ENCODE measurements at regions not wholly inside any gene's neighbourhood (a gene's known extent, or its start where the extent isn't known, plus 50 kb on each side); places are given as distances from the start of the nearest gene placed in this dataset.
"Not testable (repeated sequence)": the region's sequence is repeated elsewhere in the genome, so short reads cannot be mapped to it uniquely, and the experiment has no call there.

GRCh38 chr1:238991765-238992495 lies 394.4 kb upstream of the CHRM3 start:
- DNase-seq: no peak

- no peak for DNase-seq
Measured at GRCh38 chr1:238985312-238985711, 401.1 kb upstream of the CHRM3 start.

DNA sequence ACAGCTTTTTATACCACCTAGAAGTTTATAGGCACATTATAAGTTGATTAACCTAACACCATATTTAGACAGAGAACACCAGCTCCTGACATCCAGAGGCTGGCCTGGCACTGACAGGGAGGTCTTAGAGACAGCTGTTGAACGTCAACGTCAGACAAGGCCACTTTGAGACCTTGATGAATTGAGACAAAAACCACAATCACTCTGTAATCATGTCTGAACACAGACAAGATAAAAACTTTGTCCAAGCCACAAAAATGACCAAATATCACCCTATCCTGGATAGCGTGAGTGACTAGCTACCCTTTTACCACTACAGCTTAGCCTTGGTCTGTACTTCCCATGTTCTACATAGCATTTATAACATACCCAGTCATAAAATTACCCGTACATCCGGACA lies 403.6 kb upstream of the CHRM3 start:
- no peak for DNase-seq

DNA sequence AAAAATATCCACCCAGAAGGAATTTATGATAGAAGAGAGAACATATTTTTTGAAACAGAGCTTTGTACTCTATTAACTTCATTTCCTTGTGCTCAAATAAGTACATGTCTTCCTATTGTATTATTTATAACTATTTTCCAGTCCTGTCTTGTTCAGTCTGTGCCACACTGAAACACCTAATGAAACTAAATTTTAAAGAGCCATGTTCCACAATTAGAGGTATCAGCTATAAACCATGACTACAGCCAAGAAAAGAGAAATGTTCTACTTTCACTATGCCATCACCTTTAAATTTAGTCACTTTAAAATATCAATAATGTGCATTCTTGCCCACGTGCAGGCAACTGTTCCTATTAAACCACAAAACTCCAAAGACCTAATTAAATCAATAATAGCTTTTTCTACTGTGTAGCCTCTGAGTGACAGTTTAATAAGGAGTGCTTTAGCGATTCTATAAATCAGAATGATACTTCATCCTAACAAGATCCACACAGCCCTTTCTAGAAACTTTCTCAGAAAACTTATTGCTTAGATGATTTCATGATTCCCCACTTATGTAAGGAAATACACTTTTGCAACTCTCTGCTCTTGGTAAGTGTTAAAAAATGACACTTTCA lies 404.9 kb upstream of the CHRM3 start:
- no peak for DNase-seq

GRCh38 chr1:238980053-238980452 lies 406.3 kb upstream of the CHRM3 start:
- DNase-seq: no peak

DNA sequence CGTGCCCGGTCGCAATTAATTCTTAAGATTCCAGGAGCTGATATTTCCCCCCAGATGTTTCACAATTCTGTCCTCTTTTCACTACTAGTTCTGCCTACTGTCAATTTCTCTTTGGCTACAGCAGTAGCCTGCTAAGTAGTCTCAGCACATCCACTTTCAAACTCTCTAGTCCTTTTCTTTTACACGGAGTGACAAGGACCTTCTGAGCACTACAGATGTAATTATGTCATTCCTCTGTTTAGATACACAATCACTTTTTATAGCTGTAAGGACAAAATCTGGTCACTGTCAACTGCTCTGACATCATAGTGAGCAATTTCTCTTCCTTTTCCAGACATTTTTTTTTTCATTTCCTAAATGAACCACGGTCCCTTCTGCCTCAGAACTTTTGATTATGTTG lies 421.7 kb upstream of the CHRM3 start:
- no peak for DNase-seq

- DNase-seq: no peak
Measured at GRCh38 chr1:238962941-238963340, 423.4 kb upstream of the CHRM3 start.

DNA sequence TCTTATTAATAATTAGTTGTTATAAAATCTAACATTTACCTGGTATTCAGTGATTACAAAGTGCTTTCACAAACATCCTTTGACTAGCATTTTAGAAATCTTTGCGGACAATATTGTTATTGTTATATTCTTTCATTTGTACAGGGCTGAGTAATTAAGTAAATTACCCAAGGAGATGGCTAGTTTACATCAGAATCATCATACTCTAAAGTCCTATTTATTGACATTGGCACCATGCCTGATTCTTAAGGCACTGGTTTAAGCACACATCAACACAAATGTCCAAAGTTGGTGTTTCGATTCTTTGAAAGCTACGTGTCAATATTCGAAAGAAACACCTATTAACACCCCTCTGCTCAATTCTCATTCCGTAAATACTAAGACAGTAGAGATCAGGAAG lies 424.6 kb upstream of the CHRM3 start:
- DNase-seq: no peak

DNA sequence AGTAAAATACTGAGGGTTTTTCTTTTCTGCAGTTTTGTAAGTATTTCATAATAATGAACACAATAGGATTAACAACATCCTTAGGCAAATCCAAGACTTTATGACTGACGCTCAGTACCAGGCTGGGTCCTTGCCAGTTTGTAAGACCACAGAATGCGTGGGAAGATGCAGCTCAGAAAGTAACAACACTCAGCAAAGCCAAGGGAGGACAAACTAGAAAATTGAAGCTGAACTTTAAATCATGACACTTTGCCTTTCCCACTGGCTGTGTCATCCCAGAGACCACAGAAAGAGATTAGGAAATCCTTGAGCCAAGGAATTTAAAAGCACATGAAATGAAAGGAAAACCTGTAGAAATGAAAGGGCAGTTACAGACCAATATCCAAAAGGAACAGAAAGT lies 426.3 kb upstream of the CHRM3 start:
- DNase-seq: no peak

DNA sequence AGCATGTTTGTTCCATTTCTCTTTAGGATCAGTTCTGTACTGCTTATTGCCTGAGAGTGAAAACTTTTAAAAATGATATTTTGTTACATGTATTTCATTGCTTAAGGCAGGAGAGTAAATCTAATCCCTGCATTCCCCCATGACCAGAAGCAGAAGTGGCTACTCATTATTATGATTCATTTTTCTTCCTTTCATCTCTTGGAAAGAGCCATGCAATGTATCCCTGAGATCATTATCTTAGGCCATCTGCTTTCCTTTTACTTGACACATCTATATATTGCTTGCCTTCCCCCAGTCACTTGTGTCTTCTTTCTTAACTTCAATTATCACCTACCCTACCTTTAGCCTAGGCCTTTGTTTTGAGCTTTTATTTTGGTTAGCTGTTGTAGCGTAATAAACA lies 430.4 kb upstream of the CHRM3 start:
- DNase-seq: no peak

- no peak for DNase-seq
Measured at GRCh38 chr1:238954865-238955264, 431.5 kb upstream of the CHRM3 start.

DNA sequence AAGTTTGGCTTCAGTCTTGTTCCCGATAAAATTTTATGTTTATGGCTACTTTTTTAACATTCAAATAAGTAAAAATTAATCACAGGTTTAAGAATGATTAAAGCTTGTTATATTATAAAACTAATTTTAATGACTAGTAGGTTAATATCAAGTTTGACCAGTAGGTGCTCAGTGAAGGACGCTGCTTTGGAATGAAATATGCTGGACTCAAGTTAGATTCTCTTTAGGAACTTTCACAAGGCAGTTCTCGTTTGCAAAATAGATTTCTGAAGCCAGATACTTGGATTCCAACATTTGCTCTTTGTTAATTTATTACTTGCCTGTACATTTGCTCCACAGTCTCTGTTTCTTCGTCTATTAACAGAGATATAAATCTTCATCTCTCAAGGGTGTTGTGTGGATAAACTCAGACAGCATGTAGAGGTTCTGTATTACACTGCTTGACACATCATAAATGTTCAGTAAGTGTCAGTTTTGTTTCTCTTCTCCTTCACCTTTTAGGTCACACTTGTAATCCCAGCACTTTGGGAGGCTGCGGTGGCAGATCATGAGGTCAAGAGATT lies 432.8 kb upstream of the CHRM3 start:
- DNase-seq: no peak

GRCh38 chr1:238951809-238952208 lies 434.6 kb upstream of the CHRM3 start:
- no peak for DNase-seq

GRCh38 chr1:238950784-238951183 lies 435.6 kb upstream of the CHRM3 start:
- DNase-seq: no peak

DNA sequence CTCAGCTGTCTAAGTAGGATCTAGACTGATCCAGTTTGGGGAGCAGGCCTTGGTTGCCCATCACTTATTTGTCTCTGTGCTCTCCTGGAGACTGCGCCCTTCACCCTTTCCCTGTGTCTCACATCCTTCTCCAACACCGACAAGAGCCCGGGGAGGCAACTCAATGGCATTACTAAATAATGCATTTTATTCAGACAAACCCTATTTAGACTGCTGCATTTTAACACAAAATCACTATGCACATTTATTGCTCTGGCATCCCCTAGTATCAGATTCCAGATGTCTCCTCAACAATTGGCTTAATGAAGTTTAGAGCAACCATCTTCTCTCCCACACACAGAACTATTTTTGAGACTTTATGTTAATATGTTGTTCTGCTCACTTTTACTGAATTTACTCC lies 436.4 kb upstream of the CHRM3 start:
- no peak for DNase-seq

GRCh38 chr1:238944028-238944427 lies 442.3 kb upstream of the CHRM3 start:
- DNase-seq: no peak

DNA sequence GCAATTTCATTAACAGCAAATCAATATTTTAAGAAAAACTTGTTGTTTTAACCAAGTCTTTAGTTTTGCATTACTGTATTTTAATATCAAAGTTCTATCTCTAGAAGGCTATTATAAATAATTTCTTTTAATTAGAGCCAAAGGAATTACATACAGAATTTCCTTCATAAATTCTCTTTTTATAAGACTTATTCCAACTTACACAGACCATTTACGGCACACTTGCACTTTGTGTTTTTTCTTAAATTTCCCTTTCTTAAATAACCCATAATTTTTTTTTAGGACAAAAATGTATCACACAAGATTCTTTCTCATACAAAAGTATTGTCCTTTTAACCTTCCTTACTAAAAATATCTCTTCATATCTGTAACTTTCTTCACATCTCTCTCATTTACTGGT lies 458.5 kb upstream of the CHRM3 start:
- no peak for DNase-seq

DNA sequence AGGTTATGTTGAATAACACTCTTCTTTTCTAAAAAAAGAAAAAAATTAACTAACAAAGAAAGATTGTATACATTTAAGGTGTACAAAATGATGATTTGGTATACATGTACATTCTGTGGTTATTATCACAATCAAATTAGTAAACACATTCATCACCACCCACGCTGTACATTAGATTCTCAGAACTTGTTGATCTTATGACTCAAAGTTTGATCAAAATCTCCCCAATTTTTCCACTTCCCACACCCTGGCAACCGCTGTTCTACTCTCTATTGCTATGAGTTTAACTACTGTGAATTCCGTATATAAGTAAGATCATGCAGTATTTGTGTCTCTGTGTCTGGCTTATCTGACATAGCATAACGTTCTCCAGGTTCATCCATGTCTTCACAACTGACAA lies 469.5 kb upstream of the CHRM3 start:
- no peak for DNase-seq

DNA sequence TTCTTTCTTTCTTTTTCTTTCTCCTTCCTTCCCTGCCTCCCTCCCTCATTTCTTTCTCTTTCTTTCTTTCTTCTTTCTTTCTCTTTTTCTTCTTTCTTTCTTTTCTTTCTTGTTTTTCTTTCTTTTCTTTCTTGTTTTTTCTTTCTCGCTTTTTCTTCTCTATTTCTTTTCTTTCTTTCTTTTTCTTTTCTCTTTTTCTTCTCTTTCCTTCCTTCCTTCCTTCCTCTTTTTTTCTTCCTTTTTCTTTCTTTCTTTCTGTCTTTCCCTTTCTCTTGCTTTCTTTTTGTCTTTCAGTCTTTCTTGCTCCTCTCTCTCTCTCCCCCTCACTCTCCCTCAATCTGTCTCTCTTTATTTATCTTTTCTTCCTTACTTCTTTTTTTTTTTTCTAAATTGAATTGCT lies 472.0 kb upstream of the CHRM3 start:
- DNase-seq: no peak

DNA sequence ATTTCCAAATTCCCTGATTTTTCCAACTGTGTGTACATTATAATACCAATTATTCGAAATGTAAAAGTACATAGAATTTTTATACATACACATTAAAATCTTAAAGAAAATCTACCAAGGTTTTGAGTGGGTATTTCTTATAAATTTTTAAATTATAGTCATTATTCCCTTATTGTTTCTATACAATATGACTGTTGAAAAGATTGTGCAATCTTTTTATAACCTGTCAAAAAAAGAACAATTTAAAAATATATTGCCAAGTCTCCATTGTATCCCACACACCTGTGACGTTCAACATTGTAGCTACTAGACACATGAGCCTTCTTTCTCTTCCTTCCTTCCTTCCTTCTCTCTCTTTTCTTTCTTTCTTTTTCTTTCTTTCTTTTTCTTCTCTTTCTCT lies 473.2 kb upstream of the CHRM3 start:
- no peak for DNase-seq

DNA sequence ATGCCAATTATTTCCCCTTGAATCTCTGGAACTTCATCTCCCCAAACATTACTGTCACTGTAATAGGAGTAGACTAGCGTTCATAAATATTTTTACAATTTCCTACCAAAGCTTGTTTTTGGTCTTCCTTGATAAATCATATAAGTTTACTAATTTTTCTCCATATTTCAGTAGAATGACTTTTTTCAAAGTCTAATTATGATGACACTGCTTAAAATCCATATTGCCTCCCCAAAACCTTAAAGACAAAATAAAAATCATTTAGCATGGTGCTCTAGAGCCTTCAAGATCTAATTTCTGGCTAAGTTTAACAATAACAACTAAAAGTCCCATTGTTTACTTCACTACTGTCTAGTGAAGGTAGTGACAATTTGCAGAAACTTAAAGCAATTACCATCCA lies 474.2 kb upstream of the CHRM3 start:
- no peak for DNase-seq

DNA sequence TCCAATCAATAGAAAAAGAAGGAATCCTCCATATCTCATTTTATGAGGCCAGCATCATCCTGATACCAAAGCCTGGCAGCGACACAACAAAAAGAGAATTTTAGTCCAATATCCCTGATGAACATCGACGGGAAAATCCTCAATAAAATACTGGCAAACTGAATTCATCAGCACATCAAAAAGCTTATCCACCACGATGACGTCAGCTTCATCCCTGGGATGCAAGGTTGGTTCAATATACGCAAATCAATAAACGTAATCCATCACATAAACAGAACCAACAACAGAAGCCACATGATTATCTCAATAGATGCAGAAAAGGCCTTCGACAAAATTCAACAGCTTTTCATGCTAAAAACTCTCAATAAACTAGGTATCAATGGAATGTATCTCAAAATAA lies 483.6 kb upstream of the CHRM3 start:
- not testable (repeated sequence) for DNase-seq

DNA sequence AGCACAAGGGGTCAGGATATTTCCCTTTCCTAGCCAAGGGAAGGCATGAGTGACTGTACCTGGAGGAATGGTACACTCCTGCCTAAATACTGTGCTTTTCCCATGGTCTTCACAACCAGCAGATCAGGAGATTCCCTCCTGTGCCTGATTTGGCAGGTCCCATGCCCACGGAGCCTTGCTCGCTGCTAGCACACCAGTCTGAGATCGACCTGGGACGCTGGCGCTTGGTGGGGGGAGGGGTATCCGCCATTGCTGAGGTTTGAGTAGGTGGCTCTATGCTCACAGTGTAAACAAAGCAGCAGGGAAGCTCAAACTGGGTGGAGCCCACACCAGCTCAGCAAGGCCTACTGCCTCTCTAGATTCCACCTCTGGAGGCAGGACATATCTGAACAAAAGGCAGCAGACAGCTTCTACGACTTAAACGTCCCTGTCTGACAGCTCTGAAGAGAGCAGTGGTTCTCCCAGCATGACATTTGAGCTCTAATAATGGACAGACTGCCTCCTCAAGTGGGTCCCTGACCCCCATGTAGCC lies 486.0 kb upstream of the CHRM3 start:
- no peak for DNase-seq

DNA sequence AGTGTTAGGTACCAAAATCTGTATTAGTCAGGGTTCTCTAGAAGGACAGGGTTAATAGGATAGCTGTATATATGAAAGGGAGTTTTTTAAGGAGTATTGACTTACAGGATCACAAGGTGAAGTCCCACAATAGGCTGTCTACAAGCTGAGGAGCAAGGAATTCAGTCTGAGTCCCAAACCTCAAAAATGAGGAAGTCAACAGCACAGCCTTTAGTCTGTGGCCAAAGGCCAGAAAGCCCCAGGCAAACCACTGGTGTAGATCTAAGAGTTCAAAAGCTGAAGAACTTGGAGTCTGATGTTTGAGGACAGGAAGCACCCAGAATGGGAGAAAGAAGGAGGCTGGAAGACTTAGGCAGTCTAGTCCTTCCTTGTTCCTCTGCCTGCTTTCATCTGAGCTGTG lies 487.5 kb upstream of the CHRM3 start:
- DNase-seq: no peak

DNA sequence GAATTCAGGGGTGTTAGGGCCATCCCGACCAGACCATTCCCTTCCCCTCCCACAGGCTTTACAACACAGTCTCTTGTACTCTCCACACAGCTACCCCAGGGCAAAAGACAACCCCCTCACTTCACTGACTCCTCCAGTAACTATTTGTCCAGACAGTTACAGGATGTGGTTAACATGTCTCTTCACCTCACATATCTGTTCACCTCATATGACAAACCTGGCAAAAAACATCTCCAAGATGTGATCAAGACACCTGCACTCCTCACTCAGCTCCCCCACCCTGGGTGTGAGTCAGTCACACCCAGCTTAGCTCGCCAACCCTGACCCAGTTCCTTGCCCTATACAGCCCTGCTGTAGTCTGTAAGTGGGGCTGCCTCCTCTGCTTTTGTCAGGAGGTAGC lies 490.5 kb upstream of the CHRM3 start:
- DNase-seq: no peak
